Calu3 (cell line): ENCODE measurements at regions not wholly inside any gene's neighbourhood (a gene's known extent, or its start where the extent isn't known, plus 50 kb on each side); places are given as distances from the start of the nearest gene placed in this dataset.

Experiments used
- BruUV-seq: library from RNA; stranded (reverse); fragments of 400-500 nt; replicated peaks from 2 replicates; lab custom pipeline; 2021; lab: Mats Ljungman, UMichigan
- CTCF ChIA-PET: fragments of 300-600 bp; sonication (Branson Sonifier 250); formaldehyde crosslinking; loops from one replicate; lab custom pipeline; 2022; ENCODE audit warnings: antibody characterized with exemption; lab: Charles Lee
- DNase-seq: peaks from one replicate; pipeline ENCODE4 v3.0.0; 2022
- H3K27ac Mint-ChIP-seq: one replicate; pipeline ENCODE4 v1.8.0; 2022; ENCODE audit warnings: mixed read lengths; ENCODE audit not compliant: unreplicated experiment
- H3K27me3 Mint-ChIP-seq: one replicate; pipeline ENCODE4 v1.8.0; 2022; ENCODE audit warnings: mixed read lengths; ENCODE audit not compliant: unreplicated experiment
- H3K36me3 Mint-ChIP-seq: one replicate; pipeline ENCODE4 v1.8.0; 2022; ENCODE audit warnings: mild to moderate bottlenecking, moderate library complexity, mixed read lengths; ENCODE audit not compliant: insufficient read depth, unreplicated experiment
- H3K4me1 Mint-ChIP-seq: one replicate; pipeline ENCODE4 v1.8.0; 2022; ENCODE audit warnings: mild to moderate bottlenecking, low read depth, mixed read lengths; ENCODE audit not compliant: unreplicated experiment
- H3K4me3 Mint-ChIP-seq: one replicate; pipeline ENCODE4 v1.8.0; 2022; ENCODE audit warnings: mild to moderate bottlenecking, low read depth, moderate library complexity, mixed read lengths; ENCODE audit not compliant: unreplicated experiment
- H3K9me3 Mint-ChIP-seq: one replicate; pipeline ENCODE4 v1.8.0; 2022; ENCODE audit warnings: low read depth, mixed read lengths; ENCODE audit not compliant: unreplicated experiment
- CTCF ChIP-seq: fragments of 200-600 bp; IDR thresholded peaks from one replicate; pipeline ENCODE4 v1.8.0; 2022; ENCODE audit warnings: antibody characterized with exemption; ENCODE audit not compliant: unreplicated experiment
- intact Hi-C: fragments of 100-400 bp; cut with micrococcal nuclease; formaldehyde crosslinking; loops from one replicate; pipeline ENCODE4 v1.10.0; 2022; ENCODE audit not compliant: unreplicated experiment

- DNase-seq, result no peak
- Mint-ChIP-seq H3K27me3 (no peaks in the 10 kb centered on the region), H3K27ac (no peak overlapping the region), H3K9me3 (no peaks in the 10 kb centered on the region), H3K4me1 (peaks cover 8% of the 10 kb centered on the region), H3K4me3 (no peak overlapping the region), H3K36me3 (peaks cover 10% of the 10 kb centered on the region)
- CTCF ChIA-PET, result no interaction called here
- no peak for TF ChIP-seq CTCF
- no TSS peak for BruUV-seq
- intact Hi-C loops, result no loop called here
Measured at GRCh38 chr10:118943253-118943652, 86.3 kb upstream of the NANOS1 start.

GRCh38 chr10:118944959-118945633 is 84.4 kb upstream of the NANOS1 start:
- Mint-ChIP-seq H3K4me3 (no peak overlapping the region), H3K4me1 (peaks cover 15% of the 10 kb centered on the region), H3K27me3 (no peaks in the 10 kb centered on the region), H3K9me3 (no peaks in the 10 kb centered on the region), H3K36me3 (peaks cover 10% of the 10 kb centered on the region), H3K27ac (no peak overlapping the region)
- intact Hi-C loops, result no loop called here
- BruUV-seq, result no TSS peak
- DNase-seq, result no peak
- TF ChIP-seq CTCF, result no peak
- CTCF ChIA-PET, result no interaction called here

- Mint-ChIP-seq H3K27me3 (no peaks in the 10 kb centered on the region), H3K36me3 (peaks cover 7% of the 10 kb centered on the region), H3K4me3 (no peak overlapping the region), H3K27ac (no peak overlapping the region), H3K4me1 (peaks cover 18% of the 10 kb centered on the region), H3K9me3 (no peaks in the 10 kb centered on the region)
- TF ChIP-seq CTCF, result no peak
- no TSS peak for BruUV-seq
- intact Hi-C loops, result no loop called here
- CTCF ChIA-PET, result no interaction called here
- no peak for DNase-seq
Measured at GRCh38 chr10:118948786-118949185, 80.7 kb upstream of the NANOS1 start.

- H3K27me3 Mint-ChIP-seq, result no peaks in the 10 kb centered on the region
- H3K4me1 Mint-ChIP-seq, result peaks cover 18% of the 10 kb centered on the region
- no peak for DNase-seq
- intact Hi-C loops, result no loop called here
- no TSS peak for BruUV-seq
- H3K4me3 Mint-ChIP-seq, result no peak overlapping the region
- no peak overlapping the region for H3K27ac Mint-ChIP-seq
- CTCF ChIA-PET, result interaction anchor here (0.6 kb wide), 1 partner anchor 1848 kb away, joined by 10 read pairs; no protein-coding TSS in a partner anchor
- peaks cover 7% of the 10 kb centered on the region for H3K36me3 Mint-ChIP-seq
- no peak for TF ChIP-seq CTCF
- H3K9me3 Mint-ChIP-seq, result no peaks in the 10 kb centered on the region
Measured at GRCh38 chr10:118950190-118950680, 79.3 kb upstream of the NANOS1 start.
